H7 (cell line): ENCODE measurements at regions not wholly inside any gene's neighbourhood (a gene's known extent, or its start where the extent isn't known, plus 50 kb on each side); places are given as distances from the start of the nearest gene placed in this dataset.
"Not testable (repeated sequence)": the region's sequence is repeated elsewhere in the genome, so short reads cannot be mapped to it uniquely, and the experiment has no call there.

Experiments
- DNase-seq: peaks from one replicate; pipeline ENCODE4 v3.0.0; 2012
- H3K27me3 ChIP-seq: 2 replicates; pipeline ENCODE4 v1.6.0; 2011; ENCODE audit warnings: mild to moderate bottlenecking, low read length; ENCODE audit not compliant: control insufficient read depth, insufficient read depth
- H3K36me3 ChIP-seq: replicated peaks from 2 replicates; pipeline ENCODE4 v1.5.1; 2011; ENCODE audit warnings: low read length; ENCODE audit not compliant: control insufficient read depth, insufficient read depth
- H3K4me3 ChIP-seq: 2 replicates; pipeline ENCODE4 v1.5.1; 2011; ENCODE audit warnings: low read depth, mild to moderate bottlenecking, control low read depth, low read length, moderate library complexity; ENCODE audit not compliant: insufficient read depth

- Histone ChIP-seq H3K27me3 (no peaks in the 10 kb centered on the region), H3K36me3 (no peaks in the 10 kb centered on the region), H3K4me3 (no peak overlapping the region)
- DNase-seq = no peak
These were observed 272.8 kb downstream of the KLF5 start for GRCh38 chr13:73331556-73331955.

- DNase-seq = peak; percentile 3
- Histone ChIP-seq H3K4me3 (no peak overlapping the region), H3K27me3 (no peaks in the 10 kb centered on the region), H3K36me3 (no peaks in the 10 kb centered on the region)
These were observed 270.6 kb downstream of the KLF5 start for GRCh38 chr13:73329355-73329754.

GRCh38 chr13:73327579-73327978 is 268.8 kb downstream of the KLF5 start:
- no peak for DNase-seq
- Histone ChIP-seq H3K27me3 (no peaks in the 10 kb centered on the region), H3K4me3 (no peak overlapping the region), H3K36me3 (no peaks in the 10 kb centered on the region)

GRCh38 chr13:73325723-73326558 is 267.1 kb downstream of the KLF5 start:
- no peak for DNase-seq
- no peaks in the 10 kb centered on the region for H3K27me3 ChIP-seq
- no peaks in the 10 kb centered on the region for H3K36me3 ChIP-seq
- no peak overlapping the region for H3K4me3 ChIP-seq

- H3K4me3 ChIP-seq = no peak overlapping the region
- no peaks in the 10 kb centered on the region for H3K27me3 ChIP-seq
- DNase-seq = no peak
- H3K36me3 ChIP-seq = no peaks in the 10 kb centered on the region
These were observed 266.3 kb downstream of the KLF5 start for GRCh38 chr13:73324842-73325722.

GRCh38 chr13:73323615-73324014 is 264.8 kb downstream of the KLF5 start:
- H3K27me3 ChIP-seq = no peaks in the 10 kb centered on the region
- H3K4me3 ChIP-seq = no peak overlapping the region
- no peaks in the 10 kb centered on the region for H3K36me3 ChIP-seq

GRCh38 chr13:73321043-73321442 is 262.2 kb downstream of the KLF5 start:
- no peak overlapping the region for H3K4me3 ChIP-seq
- no peaks in the 10 kb centered on the region for H3K27me3 ChIP-seq
- H3K36me3 ChIP-seq = no peaks in the 10 kb centered on the region
- no peak for DNase-seq

More at GRCh38 chr13:73323615-73324014, 264.8 kb downstream of the KLF5 start:
- DNase-seq = no peak

GRCh38 chr13:73317140-73317539 is 258.3 kb downstream of the KLF5 start:
- Histone ChIP-seq H3K4me3 (no peak overlapping the region), H3K36me3 (no peaks in the 10 kb centered on the region), H3K27me3 (no peaks in the 10 kb centered on the region)
- DNase-seq = no peak

- H3K27me3 ChIP-seq = no peaks in the 10 kb centered on the region
These were observed 251.6 kb downstream of the KLF5 start for GRCh38 chr13:73310366-73310765.

GRCh38 chr13:73307481-73307880 is 248.7 kb downstream of the KLF5 start:
- Histone ChIP-seq H3K36me3 (no peaks in the 10 kb centered on the region), H3K27me3 (no peaks in the 10 kb centered on the region), H3K4me3 (no peak overlapping the region)
- no peak for DNase-seq

More at GRCh38 chr13:73310366-73310765, 251.6 kb downstream of the KLF5 start:
- DNase-seq = no peak
- Histone ChIP-seq H3K4me3 (no peak overlapping the region), H3K36me3 (no peaks in the 10 kb centered on the region)

- DNase-seq = no peak
- H3K36me3 ChIP-seq = no peaks in the 10 kb centered on the region
- no peaks in the 10 kb centered on the region for H3K27me3 ChIP-seq
- H3K4me3 ChIP-seq = no peak overlapping the region
These were observed 247.9 kb downstream of the KLF5 start for GRCh38 chr13:73306688-73307087.

- no peak overlapping the region for H3K4me3 ChIP-seq
These were observed 245.6 kb downstream of the KLF5 start for GRCh38 chr13:73304442-73304841.

GRCh38 chr13:73303851-73304250 is 245.0 kb downstream of the KLF5 start:
- DNase-seq = no peak
- H3K4me3 ChIP-seq = no peak overlapping the region
- no peaks in the 10 kb centered on the region for H3K27me3 ChIP-seq

More at GRCh38 chr13:73304442-73304841, 245.6 kb downstream of the KLF5 start:
- H3K36me3 ChIP-seq = no peaks in the 10 kb centered on the region
- H3K27me3 ChIP-seq = no peaks in the 10 kb centered on the region
- no peak for DNase-seq

GRCh38 chr13:73301622-73302021 is 242.8 kb downstream of the KLF5 start:
- H3K36me3 ChIP-seq, H3K27me3 ChIP-seq, H3K4me3 ChIP-seq, DNase-seq: not testable (repeated sequence)

More at GRCh38 chr13:73303851-73304250, 245.0 kb downstream of the KLF5 start:
- no peaks in the 10 kb centered on the region for H3K36me3 ChIP-seq
